ENCODE measurements at regions not wholly inside any gene's neighbourhood (a gene's known extent, or its start where the extent isn't known, plus 50 kb on each side); places are given as distances from the start of the nearest gene placed in this dataset.

DNA sequence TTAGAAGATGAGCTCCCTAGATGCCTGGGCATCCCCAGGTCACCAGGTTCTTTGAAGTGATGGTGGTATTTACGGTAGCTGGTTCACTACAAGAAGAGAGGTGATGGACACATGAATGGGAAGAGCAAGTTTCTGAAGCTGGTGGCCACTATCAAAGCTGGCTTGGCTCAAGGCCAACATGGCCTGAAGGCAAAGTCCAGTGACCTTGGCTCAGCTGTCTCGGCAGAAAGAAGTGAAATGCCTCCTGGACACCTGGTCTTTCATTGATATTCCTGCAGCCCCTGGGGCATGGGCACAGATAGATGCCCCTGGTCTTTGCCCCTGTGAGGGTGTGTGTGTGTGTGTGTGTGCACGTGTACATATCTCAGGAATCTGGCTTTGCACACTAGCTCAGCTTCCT, 441.8 kb upstream of the TMPO start:
- TF ChIP-seq, protein P1, sequence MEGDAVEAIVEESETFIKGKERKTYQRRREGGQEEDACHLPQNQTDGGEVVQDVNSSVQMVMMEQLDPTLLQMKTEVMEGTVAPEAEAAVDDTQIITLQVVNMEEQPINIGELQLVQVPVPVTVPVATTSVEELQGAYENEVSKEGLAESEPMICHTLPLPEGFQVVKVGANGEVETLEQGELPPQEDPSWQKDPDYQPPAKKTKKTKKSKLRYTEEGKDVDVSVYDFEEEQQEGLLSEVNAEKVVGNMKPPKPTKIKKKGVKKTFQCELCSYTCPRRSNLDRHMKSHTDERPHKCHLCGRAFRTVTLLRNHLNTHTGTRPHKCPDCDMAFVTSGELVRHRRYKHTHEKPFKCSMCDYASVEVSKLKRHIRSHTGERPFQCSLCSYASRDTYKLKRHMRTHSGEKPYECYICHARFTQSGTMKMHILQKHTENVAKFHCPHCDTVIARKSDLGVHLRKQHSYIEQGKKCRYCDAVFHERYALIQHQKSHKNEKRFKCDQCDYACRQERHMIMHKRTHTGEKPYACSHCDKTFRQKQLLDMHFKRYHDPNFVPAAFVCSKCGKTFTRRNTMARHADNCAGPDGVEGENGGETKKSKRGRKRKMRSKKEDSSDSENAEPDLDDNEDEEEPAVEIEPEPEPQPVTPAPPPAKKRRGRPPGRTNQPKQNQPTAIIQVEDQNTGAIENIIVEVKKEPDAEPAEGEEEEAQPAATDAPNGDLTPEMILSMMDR (IDR thresholded peaks at IDR 0.05): no peak
- TF ChIP-seq POLR2A (IDR thresholded peaks at IDR 0.05): no peak

Measured in breast epithelium (tissue), 3 donors.